GM12878 (cell line): ENCODE measurements at regions not wholly inside any gene's neighbourhood (a gene's known extent, or its start where the extent isn't known, plus 50 kb on each side); places are given as distances from the start of the nearest gene placed in this dataset.

Source experiments
- ATAC-seq: fragments of 200-7000 bp; cut with Tn5 transposase; 3 replicates; pipeline ENCODE4 v1.9.1; 2020; ENCODE audit warnings: mild to moderate bottlenecking, moderate library complexity
- BruUV-seq: library from RNA; stranded (reverse); fragments of 400-500 nt; replicated peaks from 2 replicates; lab custom pipeline; 2021; lab: Mats Ljungman, UMichigan
- CTCF ChIA-PET: fragments of 300-600 bp; sonication (Branson Sonifier 250); formaldehyde crosslinking; extraction: SDS; loops from one replicate; lab custom pipeline; 2021; ENCODE audit warnings: inconsistent platforms; lab: Yijun Ruan, JAX
- POLR2A ChIA-PET: fragments of 350-600 bp; formaldehyde crosslinking; extraction: SDS; loops from one replicate; lab custom pipeline; 2021; ENCODE audit warnings: inconsistent platforms; lab: Charles Lee
- RAD21 ChIA-PET: fragments of 300-600 bp; sonication (Branson Sonifier 250); formaldehyde crosslinking; loops from one replicate; lab custom pipeline; 2023; ENCODE audit warnings: antibody characterized with exemption; ENCODE audit not compliant: unreplicated experiment; lab: Charles Lee
- SMC1A ChIA-PET: fragments of 300-600 bp; sonication (Branson Sonifier 250); formaldehyde crosslinking; loops from one replicate; lab custom pipeline; 2023; ENCODE audit not compliant: unreplicated experiment, uncharacterized antibody; lab: Charles Lee
- DNase-seq: peaks from one replicate; pipeline ENCODE4 v3.0.0-alpha.2; 2011; ENCODE audit warnings: low read depth, low spot score
- FAIRE-seq: peaks from 3 replicates; lab custom pipeline; 2011; peaks lifted over from hg19 to GRCh38; lab: Jason Lieb, UNC
- H2AFZ ChIP-seq: 2 replicates; pipeline ENCODE4 v1.6.0; 2011; ENCODE audit warnings: low read depth, low read length, control low read depth; ENCODE audit not compliant: control insufficient read depth
- H3K27ac ChIP-seq: 2 replicates; pipeline ENCODE4 v1.5.1; 2011; ENCODE audit warnings: control low read depth; ENCODE audit not compliant: control insufficient read depth, insufficient read depth
- H3K27me3 ChIP-seq, 2 experiments: replicated peaks in 1 of 2; 2 replicates each; pipeline versions ENCODE4 v1.6.0 to v1.6.1; 2011; ENCODE audit warnings: low read length in 1 of 2; ENCODE audit not compliant: control insufficient read depth in 2 of 2, insufficient read depth in 2 of 2
- H3K36me3 ChIP-seq, 2 experiments: 2 replicates each; pipeline ENCODE4 v1.5.1; 2011; ENCODE audit warnings: low read length in 1 of 2; ENCODE audit not compliant: control insufficient read depth in 2 of 2, insufficient read depth in 2 of 2
- H3K4me1 ChIP-seq: 2 replicates; pipeline ENCODE4 v1.6.1; 2011; ENCODE audit warnings: mild to moderate bottlenecking, low read length, moderate library complexity, mixed read lengths; ENCODE audit not compliant: control insufficient read depth, insufficient read depth
- H3K4me2 ChIP-seq: 2 replicates; pipeline ENCODE4 v1.6.0; 2011; ENCODE audit warnings: control low read depth; ENCODE audit not compliant: control insufficient read depth, insufficient read depth
- H3K4me3 ChIP-seq: fragments of 200-600 bp; sonication (generic); 2 replicates; pipeline ENCODE4 v1.5.1; 2016
- H3K79me2 ChIP-seq: 2 replicates; pipeline ENCODE4 v1.6.0; 2011; ENCODE audit warnings: low read length; ENCODE audit not compliant: control insufficient read depth, insufficient read depth
- H3K9ac ChIP-seq: 2 replicates; pipeline ENCODE4 v1.8.0; 2011; ENCODE audit warnings: low read length, control low read depth, mixed read lengths; ENCODE audit not compliant: control insufficient read depth, insufficient read depth
- H3K9me3 ChIP-seq: replicated peaks from 3 replicates; pipeline ENCODE4 v1.5.1; 2011; ENCODE audit warnings: mild to moderate bottlenecking, low read length; ENCODE audit not compliant: control insufficient read depth, insufficient read depth
- H4K20me1 ChIP-seq: 2 replicates; pipeline ENCODE4 v1.6.0; 2011; ENCODE audit not compliant: control insufficient read depth, insufficient read depth
- EGR1 ChIP-seq, 2 experiments: IDR thresholded peaks; 1 replicate in 1 of 2; 2 replicates in 1 of 2; pipeline ENCODE4 v1.6.1; 2011 to 2012; ENCODE audit warnings: low read depth in 2 of 2, low read length in 2 of 2, borderline replicate concordance in 1 of 2, mild to moderate bottlenecking in 1 of 2, moderate library complexity in 1 of 2
- GATAD2B ChIP-seq: fragments of 450-650 bp; conservative IDR thresholded peaks from 2 replicates; pipeline ENCODE4 v1.6.1; 2017; ENCODE audit warnings: low read depth, mild to moderate bottlenecking, moderate library complexity
- HCFC1 ChIP-seq: fragments of 150-350 bp; IDR thresholded peaks from 2 replicates; pipeline ENCODE4 v1.6.1; 2014; ENCODE audit warnings: low read length
- HDGF ChIP-seq: fragments of 450-650 bp; IDR thresholded peaks from 2 replicates; pipeline ENCODE4 v1.6.1; 2016; ENCODE audit warnings: antibody characterized with exemption
- IKZF2 ChIP-seq, 2 experiments: fragments of 450-650 bp; IDR thresholded peaks; 2 replicates each; pipeline ENCODE4 v1.6.1; 2017; ENCODE audit warnings: mild to moderate bottlenecking in 2 of 2, moderate library complexity in 2 of 2
- KDM1A ChIP-seq: fragments of 200-600 bp; sonication (generic); IDR thresholded peaks from 2 replicates; pipeline ENCODE4 v1.6.1; 2016; ENCODE audit warnings: borderline replicate concordance
- MEF2A ChIP-seq: IDR thresholded peaks from 2 replicates; pipeline ENCODE4 v1.6.1; 2011; ENCODE audit warnings: low read depth, mild to moderate bottlenecking, low read length, moderate library complexity; ENCODE audit not compliant: insufficient read depth
- MTA3 ChIP-seq: IDR thresholded peaks from 2 replicates; pipeline ENCODE4 v1.6.1; 2012; ENCODE audit warnings: low read length, inconsistent platforms, borderline replicate concordance
- MYC ChIP-seq: IDR thresholded peaks from 2 replicates; pipeline ENCODE4 v1.6.1; 2011; ENCODE audit warnings: mild to moderate bottlenecking, low read length, moderate library complexity, inconsistent platforms; ENCODE audit not compliant: insufficient read depth, insufficient replicate concordance, insufficient read length, severe bottlenecking
- RAD51 ChIP-seq: fragments of 450-650 bp; IDR thresholded peaks from 2 replicates; pipeline ENCODE4 v1.6.1; 2016; ENCODE audit warnings: moderate library complexity, mild to moderate bottlenecking, inconsistent platforms
- WRNIP1 ChIP-seq: IDR thresholded peaks from 2 replicates; pipeline ENCODE4 v1.6.1; 2011; ENCODE audit warnings: low read depth, low read length, improper control_type of control experiment, borderline replicate concordance
- ZBED1 ChIP-seq: IDR thresholded peaks from 2 replicates; pipeline ENCODE4 v1.6.1; 2016; ENCODE audit warnings: borderline replicate concordance
- ZNF207 ChIP-seq: fragments of 450-650 bp; IDR thresholded peaks from 2 replicates; pipeline ENCODE4 v1.6.1; 2014; ENCODE audit warnings: antibody characterized with exemption, mild to moderate bottlenecking, borderline replicate concordance
- WGBS: methylation state at CpG from one replicate; pipeline ENCODE4 v1.1.6; 2016; ENCODE audit warnings: low lambda C conversion rate; ENCODE audit not compliant: insufficient replicate concordance, insufficient coverage; ENCODE audit errors: missing lambda C conversion rate; 5-methylcytosine and 5-hydroxymethylcytosine counted together
- in situ Hi-C: fragments of 300-500 bp; cut with MboI; formaldehyde crosslinking; loops from 9 replicates; pipeline ENCODE4 v1.14.3; 2018; ENCODE audit warnings: mixed read lengths
- intact Hi-C: fragments of 100-400 bp; cut with micrococcal nuclease; formaldehyde crosslinking; loops from one replicate; pipeline ENCODE4 v1.14.2; 2022; ENCODE audit not compliant: unreplicated experiment
- TF ChIP-seq, protein P1 (sequence below): IDR thresholded peaks from 2 replicates; pipeline ENCODE4 v1.6.1; 2012; ENCODE audit warnings: low read depth, low read length, improper control_type of control experiment
- TF ChIP-seq, protein P2 (sequence below): IDR thresholded peaks from 2 replicates; pipeline ENCODE4 v1.6.1; 2011; ENCODE audit warnings: low read depth, low read length, improper control_type of control experiment, borderline replicate concordance
- TF ChIP-seq, protein P3 (sequence below): fragments of 450-650 bp; IDR thresholded peaks from 2 replicates; pipeline ENCODE4 v1.6.1; 2017; ENCODE audit warnings: low read depth, mild to moderate bottlenecking, moderate library complexity

DNA sequence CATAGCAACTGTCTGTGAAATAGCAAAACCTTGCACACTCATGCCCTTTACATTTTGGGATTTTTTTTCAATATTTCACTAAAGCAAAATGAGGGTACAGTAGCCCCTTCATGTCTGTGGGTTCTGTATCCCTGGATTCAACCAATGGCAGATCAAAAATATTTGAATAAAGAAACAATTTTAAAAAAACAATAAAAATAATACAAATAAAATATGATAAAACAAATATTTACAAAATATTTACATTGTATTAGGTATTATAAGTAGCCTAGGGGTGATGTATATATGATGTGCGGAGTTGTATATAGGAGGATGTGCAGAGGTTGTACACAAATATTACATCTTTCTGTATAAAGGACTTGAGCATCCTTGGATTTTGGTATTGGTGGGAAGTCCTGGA lies 67.3 kb upstream of the CDH10 start:
- Histone ChIP-seq H3K27me3 (no peaks in the 10 kb centered on the region), H3K36me3 (no peaks in the 10 kb centered on the region), H4K20me1 (no peaks in the 10 kb centered on the region), H3K27ac (no peak overlapping the region), H3K9me3 (no peaks in the 10 kb centered on the region), H3K4me3 (no peak overlapping the region), H3K9ac (no peak overlapping the region), H3K4me2 (no peak overlapping the region), H2AFZ (no peak overlapping the region), H3K79me2 (no peaks in the 10 kb centered on the region), H3K4me1 (no peaks in the 10 kb centered on the region)
- intact Hi-C loops, result no loop called here
- DNase-seq, result no peak
- TF ChIP-seq HCFC1, result no peak
- TF ChIP-seq MYC, result no peak
- TF ChIP-seq KDM1A, result no peak
- no peak for TF ChIP-seq MEF2A
- no peak for TF ChIP-seq ZBED1
- TF ChIP-seq GATAD2B, result no peak
- TF ChIP-seq WRNIP1, result no peak
- ChIA-PET SMC1A (no interaction called here), CTCF (no interaction called here), RAD21 (no interaction called here), POLR2A (no interaction called here)
- FAIRE-seq, result no peak
- in situ Hi-C loops, result no loop called here
- WGBS, result 93% methylated on average over 1 of the region's 1 CpG
- BruUV-seq, result no TSS peak
- no peak for ATAC-seq

DNA sequence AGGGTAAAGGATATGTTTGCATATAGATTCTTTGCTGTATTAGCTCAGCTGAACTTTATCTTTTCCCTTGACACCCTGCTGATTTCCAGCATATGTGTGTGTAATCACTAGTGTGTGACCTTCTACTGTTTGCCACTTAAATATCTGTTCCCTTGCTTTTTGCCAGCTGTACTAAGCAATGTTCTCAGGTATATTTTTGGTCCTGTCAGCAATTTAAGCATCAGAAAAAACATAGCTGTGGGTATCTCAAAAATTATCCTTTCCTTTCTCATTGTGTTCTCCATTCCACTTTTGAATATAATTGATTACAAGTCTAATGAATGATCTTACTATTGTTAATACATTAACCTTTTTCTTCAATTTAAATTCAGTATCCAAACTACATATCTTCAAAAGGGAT lies 59.2 kb upstream of the CDH10 start:
- no peak for ATAC-seq
- POLR2A ChIA-PET, result no interaction called here
- H3K36me3 ChIP-seq, result no peaks in the 10 kb centered on the region
- intact Hi-C loops (no loop called here), in situ Hi-C loops (no loop called here)
- no peak for FAIRE-seq
- RAD21 ChIA-PET, result no interaction called here
- BruUV-seq, result no TSS peak
- H3K27ac ChIP-seq, result no peak overlapping the region
- H3K4me3 ChIP-seq, result no peak overlapping the region
- DNase-seq, result no peak
- H3K9me3 ChIP-seq, result no peaks in the 10 kb centered on the region
- H4K20me1 ChIP-seq, result no peaks in the 10 kb centered on the region
- CTCF ChIA-PET, result no interaction called here
- H3K4me2 ChIP-seq, result no peak overlapping the region
- no peaks in the 10 kb centered on the region for H3K27me3 ChIP-seq
- no peak overlapping the region for H2AFZ ChIP-seq
- no peak overlapping the region for H3K9ac ChIP-seq
- H3K4me1 ChIP-seq, result no peaks in the 10 kb centered on the region
- no peaks in the 10 kb centered on the region for H3K79me2 ChIP-seq
- SMC1A ChIA-PET, result no interaction called here
- TF ChIP-seq, protein P1, sequence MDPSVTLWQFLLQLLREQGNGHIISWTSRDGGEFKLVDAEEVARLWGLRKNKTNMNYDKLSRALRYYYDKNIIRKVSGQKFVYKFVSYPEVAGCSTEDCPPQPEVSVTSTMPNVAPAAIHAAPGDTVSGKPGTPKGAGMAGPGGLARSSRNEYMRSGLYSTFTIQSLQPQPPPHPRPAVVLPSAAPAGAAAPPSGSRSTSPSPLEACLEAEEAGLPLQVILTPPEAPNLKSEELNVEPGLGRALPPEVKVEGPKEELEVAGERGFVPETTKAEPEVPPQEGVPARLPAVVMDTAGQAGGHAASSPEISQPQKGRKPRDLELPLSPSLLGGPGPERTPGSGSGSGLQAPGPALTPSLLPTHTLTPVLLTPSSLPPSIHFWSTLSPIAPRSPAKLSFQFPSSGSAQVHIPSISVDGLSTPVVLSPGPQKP, result no peak
- TF ChIP-seq MTA3 (no peak), EGR1 (IDR thresholded peaks at IDR 0.05; ENCODE audit: borderline replicate concordance in 1 of 2, low read depth in 2 of 2, low read length in 2 of 2) (no peak), HDGF (no peak), MEF2A (no peak), ZNF207 (no peak), RAD51 (no peak), IKZF2 (IDR thresholded peaks at IDR 0.05) (no peak)
- TF ChIP-seq, protein P2, sequence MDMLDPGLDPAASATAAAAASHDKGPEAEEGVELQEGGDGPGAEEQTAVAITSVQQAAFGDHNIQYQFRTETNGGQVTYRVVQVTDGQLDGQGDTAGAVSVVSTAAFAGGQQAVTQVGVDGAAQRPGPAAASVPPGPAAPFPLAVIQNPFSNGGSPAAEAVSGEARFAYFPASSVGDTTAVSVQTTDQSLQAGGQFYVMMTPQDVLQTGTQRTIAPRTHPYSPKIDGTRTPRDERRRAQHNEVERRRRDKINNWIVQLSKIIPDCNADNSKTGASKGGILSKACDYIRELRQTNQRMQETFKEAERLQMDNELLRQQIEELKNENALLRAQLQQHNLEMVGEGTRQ, result no peak
- TF ChIP-seq, protein P3, sequence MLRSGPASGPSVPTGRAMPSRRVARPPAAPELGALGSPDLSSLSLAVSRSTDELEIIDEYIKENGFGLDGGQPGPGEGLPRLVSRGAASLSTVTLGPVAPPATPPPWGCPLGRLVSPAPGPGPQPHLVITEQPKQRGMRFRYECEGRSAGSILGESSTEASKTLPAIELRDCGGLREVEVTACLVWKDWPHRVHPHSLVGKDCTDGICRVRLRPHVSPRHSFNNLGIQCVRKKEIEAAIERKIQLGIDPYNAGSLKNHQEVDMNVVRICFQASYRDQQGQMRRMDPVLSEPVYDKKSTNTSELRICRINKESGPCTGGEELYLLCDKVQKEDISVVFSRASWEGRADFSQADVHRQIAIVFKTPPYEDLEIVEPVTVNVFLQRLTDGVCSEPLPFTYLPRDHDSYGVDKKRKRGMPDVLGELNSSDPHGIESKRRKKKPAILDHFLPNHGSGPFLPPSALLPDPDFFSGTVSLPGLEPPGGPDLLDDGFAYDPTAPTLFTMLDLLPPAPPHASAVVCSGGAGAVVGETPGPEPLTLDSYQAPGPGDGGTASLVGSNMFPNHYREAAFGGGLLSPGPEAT, result no peak
